ENCODE measurements at regions not wholly inside any gene's neighbourhood (a gene's known extent, or its start where the extent isn't known, plus 50 kb on each side); places are given as distances from the start of the nearest gene placed in this dataset.
A peak's percentile ranks its signal among the peaks of the same experiment; 100 is the strongest.

DNA sequence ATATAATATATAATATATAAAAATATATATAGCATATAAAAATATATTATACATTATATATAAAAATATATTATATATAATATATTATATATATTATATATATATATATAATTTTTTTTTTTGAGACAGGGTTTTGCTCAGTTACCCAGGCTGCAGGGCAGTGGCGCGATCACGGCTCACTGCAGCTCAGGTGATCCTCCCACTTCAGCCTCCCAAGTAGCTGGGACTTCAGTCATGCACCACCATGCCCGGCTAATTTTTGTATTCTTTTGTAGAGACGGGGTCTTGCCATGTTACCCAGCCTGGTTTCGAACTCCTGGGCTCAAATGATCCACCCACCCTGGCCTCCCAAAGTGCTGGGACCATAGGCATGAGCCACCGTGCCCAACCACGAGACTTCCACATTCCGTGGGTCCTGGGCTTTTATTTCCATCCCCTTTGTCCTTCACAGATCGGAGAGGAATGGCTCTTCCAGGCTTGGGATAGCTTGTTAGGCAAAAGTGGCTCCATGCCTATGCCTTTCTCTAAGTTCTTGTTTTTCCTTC is 62.0 kb upstream of the IER5L start:
- Histone ChIP-seq H3K27ac (ENCODE audit: low read length) (no peak overlapping the region), H3K4me2 (ENCODE audit: low read length) (no peak overlapping the region), H3K36me3 (ENCODE audit: low read depth, low read length) (no peaks in the 10 kb centered on the region), H3K9me3 (ENCODE audit: low read length) (no peaks in the 10 kb centered on the region), H3K4me3 (ENCODE audit: low read length) (no peak overlapping the region), H2AFZ (ENCODE audit: low read length) (no peak overlapping the region), H3K27me3 (ENCODE audit: low read length) (no peaks in the 10 kb centered on the region), H3K9ac (ENCODE audit: low read length) (no peak overlapping the region), H4K20me1 (ENCODE audit: low read length) (no peaks in the 10 kb centered on the region), H3F3A (ENCODE audit: low read length, unreplicated experiment) (no peaks in the 10 kb centered on the region), H3K79me2 (ENCODE audit: low read length) (no peaks in the 10 kb centered on the region), H3K9me2 (replicated peaks; ENCODE audit: low read length) (no peaks in the 10 kb centered on the region), H3K4me1 (ENCODE audit: insufficient read depth, low read length) (peaks cover 9% of the 10 kb centered on the region; the same call in 1 of the 2 replicates)
- DNase-seq (no peak), ATAC-seq (no peak)
- no peak for TF ChIP-seq EZH2phosphoT487 (IDR thresholded peaks at IDR 0.05; ENCODE audit: borderline replicate concordance, low read length)
- TF ChIP-seq CTCF (conservative IDR thresholded peaks at IDR 0.05; ENCODE audit: low read depth, low read length) = no peak
- no peak for TF ChIP-seq EZH2 (IDR thresholded peaks at IDR 0.05; ENCODE audit: low read length, unreplicated experiment)
- BruUV-seq (replicated peaks) = no TSS peak
- intact Hi-C loops (cut with micrococcal nuclease) = no loop called here
- ChIA-PET POLR2A (ENCODE audit: unreplicated experiment) (no interaction called here), CTCF (no interaction called here)

DNA sequence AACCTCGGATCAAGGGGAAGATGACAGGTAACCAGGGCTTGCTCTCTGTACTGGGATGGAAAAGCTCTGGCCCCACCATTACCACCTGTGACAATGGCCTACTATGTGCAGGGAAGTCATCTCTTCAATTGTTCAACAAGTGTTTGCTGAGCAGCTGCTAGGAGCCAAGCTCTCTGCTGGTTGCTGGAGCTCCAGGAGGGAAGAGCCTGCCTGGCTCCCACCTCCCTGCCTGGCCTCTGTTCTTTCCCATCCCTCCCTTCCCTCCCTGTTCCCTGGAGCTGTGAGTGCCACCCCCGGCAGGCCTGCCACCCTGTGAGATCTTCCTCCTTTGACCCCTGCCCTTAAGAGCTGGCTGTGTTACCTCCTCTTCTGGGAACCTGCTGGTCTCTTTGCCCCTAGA is 59.7 kb upstream of the IER5L start:
- Histone ChIP-seq H3K4me2 (ENCODE audit: low read length) (peak overlapping the region; percentile 80; the same call in 1 of the 2 replicates), H3F3A (ENCODE audit: low read length, unreplicated experiment) (no peaks in the 10 kb centered on the region), H3K4me3 (ENCODE audit: low read length) (no peak overlapping the region), H3K27me3 (ENCODE audit: low read length) (no peaks in the 10 kb centered on the region), H3K27ac (ENCODE audit: low read length) (no peak overlapping the region), H3K9me3 (ENCODE audit: low read length) (no peaks in the 10 kb centered on the region), H3K36me3 (ENCODE audit: low read depth, low read length) (no peaks in the 10 kb centered on the region), H4K20me1 (ENCODE audit: low read length) (no peaks in the 10 kb centered on the region), H3K9me2 (replicated peaks; ENCODE audit: low read length) (no peaks in the 10 kb centered on the region), H3K79me2 (ENCODE audit: low read length) (no peaks in the 10 kb centered on the region), H3K9ac (ENCODE audit: low read length) (no peak overlapping the region), H2AFZ (ENCODE audit: low read length) (no peak overlapping the region), H3K4me1 (ENCODE audit: insufficient read depth, low read length) (peaks cover 9% of the 10 kb centered on the region; the same call in 1 of the 2 replicates)
- TF ChIP-seq EZH2 (IDR thresholded peaks at IDR 0.05; ENCODE audit: low read length, unreplicated experiment) (no peak), EZH2phosphoT487 (IDR thresholded peaks at IDR 0.05; ENCODE audit: borderline replicate concordance, low read length) (no peak), CTCF (conservative IDR thresholded peaks at IDR 0.05; ENCODE audit: low read depth, low read length) (no peak)
- CTCF ChIA-PET = no interaction called here
- DNase-seq (no peak), ATAC-seq (no peak)
- intact Hi-C loops (cut with micrococcal nuclease) = no loop called here
- BruUV-seq (replicated peaks) = no TSS peak
- POLR2A ChIA-PET (ENCODE audit: unreplicated experiment) = interaction anchor here (0.5 kb wide), 1 partner anchor 245 kb away, joined by 4 read pairs; no protein-coding TSS in a partner anchor

- peak; percentile 54 for DNase-seq
- Histone ChIP-seq H2AFZ (ENCODE audit: low read length) (peak overlapping the region; percentile 83), H3K9me2 (replicated peaks; ENCODE audit: low read length) (no peaks in the 10 kb centered on the region), H3F3A (ENCODE audit: low read length, unreplicated experiment) (no peaks in the 10 kb centered on the region), H3K9ac (ENCODE audit: low read length) (no peak overlapping the region), H3K79me2 (ENCODE audit: low read length) (no peaks in the 10 kb centered on the region), H3K4me2 (ENCODE audit: low read length) (peak overlapping the region; percentile 80), H3K4me1 (ENCODE audit: insufficient read depth, low read length) (peaks cover 9% of the 10 kb centered on the region; the same call in 1 of the 2 replicates), H3K9me3 (ENCODE audit: low read length) (no peaks in the 10 kb centered on the region), H3K4me3 (ENCODE audit: low read length) (peak overlapping the region; percentile 47), H3K36me3 (ENCODE audit: low read depth, low read length) (no peaks in the 10 kb centered on the region), H3K27me3 (ENCODE audit: low read length) (no peaks in the 10 kb centered on the region), H4K20me1 (ENCODE audit: low read length) (no peaks in the 10 kb centered on the region), H3K27ac (ENCODE audit: low read length) (no peak overlapping the region)
- CTCF ChIA-PET = no interaction called here
- no TSS peak for BruUV-seq (replicated peaks)
- TF ChIP-seq EZH2 (IDR thresholded peaks at IDR 0.05; ENCODE audit: low read length, unreplicated experiment) (no peak), EZH2phosphoT487 (IDR thresholded peaks at IDR 0.05; ENCODE audit: borderline replicate concordance, low read length) (no peak), CTCF (conservative IDR thresholded peaks at IDR 0.05; ENCODE audit: low read depth, low read length) (no peak)
- intact Hi-C loops (cut with micrococcal nuclease) = no loop called here
- ATAC-seq = peak; percentile 95
- POLR2A ChIA-PET (ENCODE audit: unreplicated experiment) = interaction anchor here (0.6 kb wide), 1 partner anchor 59 kb away, joined by 4 read pairs; the partner anchor contains the start of gene IER5L
Observed at GRCh38 chr9:129237164-129237611, 59.1 kb upstream of the IER5L start.

Measured in PC-3 (cell line).